ENCODE measurements at regions not wholly inside any gene's neighbourhood (a gene's known extent, or its start where the extent isn't known, plus 50 kb on each side); places are given as distances from the start of the nearest gene placed in this dataset.

DNA sequence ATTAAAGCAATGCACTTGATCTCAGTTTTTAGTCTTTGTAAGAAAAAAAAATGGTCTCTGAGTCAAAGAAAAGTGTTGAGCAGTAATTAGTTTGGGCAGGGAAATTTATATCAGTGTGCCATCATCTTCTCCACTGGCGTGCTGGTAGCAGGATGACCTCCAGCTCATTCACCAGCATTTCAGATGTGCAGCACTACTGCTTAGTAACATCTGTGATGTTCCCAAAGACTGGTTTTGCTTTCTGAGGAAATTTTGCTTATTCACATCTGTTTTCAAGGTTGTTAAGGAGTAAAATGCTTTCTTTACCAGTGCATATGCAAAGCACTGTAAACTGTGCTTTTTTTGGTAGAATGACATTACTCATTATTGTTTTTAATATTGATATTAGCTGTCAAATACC is 540.4 kb downstream of the TRAM1L1 start:
- TF ChIP-seq ZNF114 (CRISPR knock-in tag; IDR thresholded peaks at IDR 0.05) (no peak), EZH2phosphoT487 (IDR thresholded peaks at IDR 0.05; ENCODE audit: unreplicated experiment) (no peak), CREB1 (CRISPR knock-in tag; IDR thresholded peaks at IDR 0.05; ENCODE audit: low read depth) (no peak), ZNF331 (CRISPR knock-in tag; IDR thresholded peaks at IDR 0.05; ENCODE audit: low read depth) (no peak), NANOG (IDR thresholded peaks at IDR 0.05; ENCODE audit: borderline replicate concordance) (no peak), STAT1 (IDR thresholded peaks at IDR 0.05; ENCODE audit: unreplicated experiment) (no peak)
- TF ChIP-seq, protein P1, sequence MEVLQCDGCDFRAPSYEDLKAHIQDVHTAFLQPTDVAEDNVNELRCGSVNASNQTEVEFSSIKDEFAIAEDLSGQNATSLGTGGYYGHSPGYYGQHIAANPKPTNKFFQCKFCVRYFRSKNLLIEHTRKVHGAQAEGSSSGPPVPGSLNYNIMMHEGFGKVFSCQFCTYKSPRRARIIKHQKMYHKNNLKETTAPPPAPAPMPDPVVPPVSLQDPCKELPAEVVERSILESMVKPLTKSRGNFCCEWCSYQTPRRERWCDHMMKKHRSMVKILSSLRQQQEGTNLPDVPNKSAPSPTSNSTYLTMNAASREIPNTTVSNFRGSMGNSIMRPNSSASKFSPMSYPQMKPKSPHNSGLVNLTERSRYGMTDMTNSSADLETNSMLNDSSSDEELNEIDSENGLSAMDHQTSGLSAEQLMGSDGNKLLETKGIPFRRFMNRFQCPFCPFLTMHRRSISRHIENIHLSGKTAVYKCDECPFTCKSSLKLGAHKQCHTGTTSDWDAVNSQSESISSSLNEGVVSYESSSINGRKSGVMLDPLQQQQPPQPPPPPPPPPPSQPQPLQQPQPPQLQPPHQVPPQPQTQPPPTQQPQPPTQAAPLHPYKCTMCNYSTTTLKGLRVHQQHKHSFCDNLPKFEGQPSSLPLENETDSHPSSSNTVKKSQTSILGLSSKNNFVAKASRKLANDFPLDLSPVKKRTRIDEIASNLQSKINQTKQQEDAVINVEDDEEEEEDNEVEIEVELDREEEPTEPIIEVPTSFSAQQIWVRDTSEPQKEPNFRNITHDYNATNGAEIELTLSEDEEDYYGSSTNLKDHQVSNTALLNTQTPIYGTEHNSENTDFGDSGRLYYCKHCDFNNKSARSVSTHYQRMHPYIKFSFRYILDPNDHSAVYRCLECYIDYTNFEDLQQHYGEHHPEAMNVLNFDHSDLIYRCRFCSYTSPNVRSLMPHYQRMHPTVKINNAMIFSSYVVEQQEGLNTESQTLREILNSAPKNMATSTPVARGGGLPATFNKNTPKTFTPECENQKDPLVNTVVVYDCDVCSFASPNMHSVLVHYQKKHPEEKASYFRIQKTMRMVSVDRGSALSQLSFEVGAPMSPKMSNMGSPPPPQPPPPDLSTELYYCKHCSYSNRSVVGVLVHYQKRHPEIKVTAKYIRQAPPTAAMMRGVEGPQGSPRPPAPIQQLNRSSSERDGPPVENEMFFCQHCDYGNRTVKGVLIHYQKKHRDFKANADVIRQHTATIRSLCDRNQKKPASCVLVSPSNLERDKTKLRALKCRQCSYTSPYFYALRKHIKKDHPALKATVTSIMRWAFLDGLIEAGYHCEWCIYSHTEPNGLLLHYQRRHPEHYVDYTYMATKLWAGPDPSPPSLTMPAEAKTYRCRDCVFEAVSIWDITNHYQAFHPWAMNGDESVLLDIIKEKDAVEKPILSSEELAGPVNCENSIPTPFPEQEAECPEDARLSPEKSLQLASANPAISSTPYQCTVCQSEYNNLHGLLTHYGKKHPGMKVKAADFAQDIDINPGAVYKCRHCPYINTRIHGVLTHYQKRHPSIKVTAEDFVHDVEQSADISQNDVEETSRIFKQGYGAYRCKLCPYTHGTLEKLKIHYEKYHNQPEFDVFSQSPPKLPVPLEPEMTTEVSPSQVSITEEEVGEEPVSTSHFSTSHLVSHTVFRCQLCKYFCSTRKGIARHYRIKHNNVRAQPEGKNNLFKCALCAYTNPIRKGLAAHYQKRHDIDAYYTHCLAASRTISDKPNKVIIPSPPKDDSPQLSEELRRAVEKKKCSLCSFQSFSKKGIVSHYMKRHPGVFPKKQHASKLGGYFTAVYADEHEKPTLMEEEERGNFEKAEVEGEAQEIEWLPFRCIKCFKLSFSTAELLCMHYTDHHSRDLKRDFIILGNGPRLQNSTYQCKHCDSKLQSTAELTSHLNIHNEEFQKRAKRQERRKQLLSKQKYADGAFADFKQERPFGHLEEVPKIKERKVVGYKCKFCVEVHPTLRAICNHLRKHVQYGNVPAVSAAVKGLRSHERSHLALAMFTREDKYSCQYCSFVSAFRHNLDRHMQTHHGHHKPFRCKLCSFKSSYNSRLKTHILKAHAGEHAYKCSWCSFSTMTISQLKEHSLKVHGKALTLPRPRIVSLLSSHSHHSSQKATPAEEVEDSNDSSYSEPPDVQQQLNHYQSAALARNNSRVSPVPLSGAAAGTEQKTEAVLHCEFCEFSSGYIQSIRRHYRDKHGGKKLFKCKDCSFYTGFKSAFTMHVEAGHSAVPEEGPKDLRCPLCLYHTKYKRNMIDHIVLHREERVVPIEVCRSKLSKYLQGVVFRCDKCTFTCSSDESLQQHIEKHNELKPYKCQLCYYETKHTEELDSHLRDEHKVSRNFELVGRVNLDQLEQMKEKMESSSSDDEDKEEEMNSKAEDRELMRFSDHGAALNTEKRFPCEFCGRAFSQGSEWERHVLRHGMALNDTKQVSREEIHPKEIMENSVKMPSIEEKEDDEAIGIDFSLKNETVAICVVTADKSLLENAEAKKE (CRISPR knock-in tag; IDR thresholded peaks at IDR 0.05), result no peak
- TF ChIP-seq, protein P2, sequence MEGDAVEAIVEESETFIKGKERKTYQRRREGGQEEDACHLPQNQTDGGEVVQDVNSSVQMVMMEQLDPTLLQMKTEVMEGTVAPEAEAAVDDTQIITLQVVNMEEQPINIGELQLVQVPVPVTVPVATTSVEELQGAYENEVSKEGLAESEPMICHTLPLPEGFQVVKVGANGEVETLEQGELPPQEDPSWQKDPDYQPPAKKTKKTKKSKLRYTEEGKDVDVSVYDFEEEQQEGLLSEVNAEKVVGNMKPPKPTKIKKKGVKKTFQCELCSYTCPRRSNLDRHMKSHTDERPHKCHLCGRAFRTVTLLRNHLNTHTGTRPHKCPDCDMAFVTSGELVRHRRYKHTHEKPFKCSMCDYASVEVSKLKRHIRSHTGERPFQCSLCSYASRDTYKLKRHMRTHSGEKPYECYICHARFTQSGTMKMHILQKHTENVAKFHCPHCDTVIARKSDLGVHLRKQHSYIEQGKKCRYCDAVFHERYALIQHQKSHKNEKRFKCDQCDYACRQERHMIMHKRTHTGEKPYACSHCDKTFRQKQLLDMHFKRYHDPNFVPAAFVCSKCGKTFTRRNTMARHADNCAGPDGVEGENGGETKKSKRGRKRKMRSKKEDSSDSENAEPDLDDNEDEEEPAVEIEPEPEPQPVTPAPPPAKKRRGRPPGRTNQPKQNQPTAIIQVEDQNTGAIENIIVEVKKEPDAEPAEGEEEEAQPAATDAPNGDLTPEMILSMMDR (conservative IDR thresholded peaks at IDR 0.05; ENCODE audit: low read depth in 2 of 2), result no peak
- TF ChIP-seq, protein P3, sequence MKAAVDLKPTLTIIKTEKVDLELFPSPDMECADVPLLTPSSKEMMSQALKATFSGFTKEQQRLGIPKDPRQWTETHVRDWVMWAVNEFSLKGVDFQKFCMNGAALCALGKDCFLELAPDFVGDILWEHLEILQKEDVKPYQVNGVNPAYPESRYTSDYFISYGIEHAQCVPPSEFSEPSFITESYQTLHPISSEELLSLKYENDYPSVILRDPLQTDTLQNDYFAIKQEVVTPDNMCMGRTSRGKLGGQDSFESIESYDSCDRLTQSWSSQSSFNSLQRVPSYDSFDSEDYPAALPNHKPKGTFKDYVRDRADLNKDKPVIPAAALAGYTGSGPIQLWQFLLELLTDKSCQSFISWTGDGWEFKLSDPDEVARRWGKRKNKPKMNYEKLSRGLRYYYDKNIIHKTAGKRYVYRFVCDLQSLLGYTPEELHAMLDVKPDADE (IDR thresholded peaks at IDR 0.05), result no peak
- H3K27ac ChIP-seq (ENCODE audit: low read depth), result no peak overlapping the region
- ATAC-seq (no peak), DNase-seq (ENCODE audit: low spot score) (no peak)
- Mint-ChIP-seq H3K9me3 (no peaks in the 10 kb centered on the region), H3K27me3 (ENCODE audit: insufficient read depth, low read depth, poor library complexity) (no peaks in the 10 kb centered on the region), H3K27ac (no peak overlapping the region), H3K4me1 (0 out of 3 replicates have a peak, but pooled peaks cover 2% of the 10 kb centered on the region), H3K4me3 (no peak overlapping the region), H3K36me3 (ENCODE audit: low read depth) (no peaks in the 10 kb centered on the region; the same call in 2 of the 3 replicates)
- no peaks in the 10 kb centered on the region for H3K36me3 ChIP-seq (ENCODE audit: insufficient read depth)
- no peaks in the 10 kb centered on the region for H3F3A ChIP-seq (replicated peaks; ENCODE audit: low read depth)
- no peaks in the 10 kb centered on the region for H3K27me3 ChIP-seq (ENCODE audit: insufficient read depth)
- H3K9me2 ChIP-seq (ENCODE audit: insufficient read depth), result no peaks in the 10 kb centered on the region
- H3K79me2 ChIP-seq (replicated peaks; ENCODE audit: insufficient read depth), result no peaks in the 10 kb centered on the region
- H2AFZ ChIP-seq, result no peak overlapping the region
- no peak overlapping the region for H3K4me2 ChIP-seq
- H4K20me1 ChIP-seq (replicated peaks; ENCODE audit: insufficient read depth), result no peaks in the 10 kb centered on the region
- H3K4me3 ChIP-seq, result no peak overlapping the region
- no peaks in the 10 kb centered on the region for H3K4me1 ChIP-seq (ENCODE audit: insufficient read depth)

Measured in GM23338 (cell line).